CD14-positive monocyte (primary cell): ENCODE measurements at regions not wholly inside any gene's neighbourhood (a gene's known extent, or its start where the extent isn't known, plus 50 kb on each side); places are given as distances from the start of the nearest gene placed in this dataset.

ENCODE experiments used
- DNase-seq, 3 donors: peaks; one replicate each; pipeline ENCODE4 v3.0.0-alpha.2; 2011 to 2022
- H2AFZ ChIP-seq: 2 replicates; pipeline ENCODE4 v1.6.0; 2012; ENCODE audit warnings: mild to moderate bottlenecking, low read depth, low read length, inconsistent platforms; ENCODE audit not compliant: insufficient read depth, poor library complexity, severe bottlenecking
- H3K27ac ChIP-seq, 2 donors: 1 replicate in 1 of 2; 2 replicates in 1 of 2; pipeline ENCODE4 v1.5.1; 2012 to 2013; ENCODE audit warnings: low read length in 2 of 2, control low read depth in 1 of 2, inconsistent platforms in 1 of 2, low read depth in 1 of 2, mild to moderate bottlenecking in 1 of 2
- H3K27me3 ChIP-seq, 2 donors: one replicate each; pipeline versions ENCODE4 v1.6.0 to v1.6.1; 2011 to 2013; ENCODE audit warnings: low read length in 2 of 2; ENCODE audit not compliant: control insufficient read depth in 2 of 2, insufficient read depth in 2 of 2
- H3K36me3 ChIP-seq, 2 donors: replicated peaks in 1 of 2; 1 replicate in 1 of 2; 2 replicates in 1 of 2; pipeline versions ENCODE4 v1.5.1 to v1.6.1; 2012 to 2013; ENCODE audit warnings: low read length in 2 of 2, control low read depth in 1 of 2, inconsistent platforms in 1 of 2, mild to moderate bottlenecking in 1 of 2; ENCODE audit not compliant: insufficient read depth in 2 of 2, control insufficient read depth in 1 of 2
- H3K4me1 ChIP-seq, 2 donors: 1 replicate in 1 of 2; 2 replicates in 1 of 2; pipeline versions ENCODE4 v1.5.1 to v1.6.1; 2012 to 2013; ENCODE audit warnings: low read length in 2 of 2, control low read depth in 1 of 2, inconsistent platforms in 1 of 2, mild to moderate bottlenecking in 1 of 2, moderate library complexity in 1 of 2; ENCODE audit not compliant: insufficient read depth in 2 of 2, control insufficient read depth in 1 of 2
- H3K4me2 ChIP-seq: replicated peaks from 2 replicates; pipeline ENCODE3; 2012; ENCODE audit warnings: low read length, moderate library complexity, mild to moderate bottlenecking; ENCODE audit not compliant: poor library complexity, severe bottlenecking; ENCODE audit errors: extremely low read depth
- H3K4me3 ChIP-seq, 3 experiments: fragments of 200-600 bp in 1 of 3; sonication (generic) in 1 of 3; replicated peaks in 1 of 3; 1 replicate in 2 of 3; 2 replicates in 1 of 3; pipeline ENCODE4 v1.5.1; 2011 to 2013; ENCODE audit warnings: low read length in 3 of 3, mild to moderate bottlenecking in 3 of 3, control low read depth in 2 of 3, low read depth in 2 of 3, inconsistent platforms in 1 of 3, moderate library complexity in 1 of 3
- H3K79me2 ChIP-seq: 2 replicates; pipeline ENCODE4 v1.6.0; 2012; ENCODE audit warnings: mild to moderate bottlenecking, control low read depth, inconsistent platforms, low read length, moderate library complexity; ENCODE audit not compliant: insufficient read depth
- H3K9ac ChIP-seq: 2 replicates; pipeline ENCODE4 v1.6.0; 2017; ENCODE audit warnings: low read length, mild to moderate bottlenecking; ENCODE audit not compliant: insufficient read depth, poor library complexity, severe bottlenecking
- H3K9me3 ChIP-seq, 2 donors: replicated peaks in 1 of 2; 1 replicate in 1 of 2; 2 replicates in 1 of 2; pipeline versions ENCODE4 v1.5.1 to v1.6.1; 2012 to 2013; ENCODE audit warnings: low read length in 2 of 2, control low read depth in 1 of 2; ENCODE audit not compliant: control insufficient read depth in 1 of 2, insufficient read depth in 1 of 2
- H4K20me1 ChIP-seq: 2 replicates; pipeline ENCODE4 v1.6.0; 2012; ENCODE audit warnings: mild to moderate bottlenecking, low read length, control low read depth, moderate library complexity; ENCODE audit not compliant: insufficient read depth
- H3K27ac Mint-ChIP-seq, 7 donors: one replicate each; pipeline ENCODE4 v1.8.0; 2020; ENCODE audit warnings: mild to moderate bottlenecking in 7 of 7, mixed read lengths in 7 of 7, moderate library complexity in 6 of 7, inconsistent platforms in 2 of 7
- H3K27me3 Mint-ChIP-seq, 3 donors: one replicate each; pipeline ENCODE4 v1.8.0; 2021 to 2022; ENCODE audit warnings: low read depth in 3 of 3, mild to moderate bottlenecking in 3 of 3, mixed read lengths in 3 of 3, moderate library complexity in 3 of 3, inconsistent platforms in 1 of 3
- H3K36me3 Mint-ChIP-seq, 2 donors: one replicate each; pipeline ENCODE4 v1.8.0; 2020; ENCODE audit warnings: mixed read lengths in 2 of 2, inconsistent platforms in 1 of 2, mild to moderate bottlenecking in 1 of 2
- H3K4me1 Mint-ChIP-seq: one replicate; pipeline ENCODE4 v1.8.0; 2020; ENCODE audit warnings: mild to moderate bottlenecking, mixed read lengths
- H3K4me3 Mint-ChIP-seq, 2 donors: one replicate each; pipeline ENCODE4 v1.8.0; 2020; ENCODE audit warnings: mild to moderate bottlenecking in 2 of 2, mixed read lengths in 2 of 2, moderate library complexity in 1 of 2
- H3K9me3 Mint-ChIP-seq, 7 donors: one replicate each; pipeline ENCODE4 v1.8.0; 2020 to 2022; ENCODE audit warnings: mixed read lengths in 7 of 7, mild to moderate bottlenecking in 6 of 7, moderate library complexity in 6 of 7, inconsistent platforms in 2 of 7
- WGBS: methylation state at CpG from one replicate; pipeline ENCODE4 v1.1.5; 2013; ENCODE audit warnings: missing lambda C conversion rate; ENCODE audit not compliant: insufficient coverage; 5-methylcytosine and 5-hydroxymethylcytosine counted together
- intact Hi-C, 2 donors: fragments of 100-400 bp; cut with micrococcal nuclease; formaldehyde crosslinking; loops; one replicate each; pipeline versions ENCODE4 v1.15.0 to v1.15.1; 2023
- TF ChIP-seq, protein P1 (sequence below): fragments of 200-600 bp; IDR thresholded peaks from one replicate; pipeline ENCODE4 v1.8.0; 2022; ENCODE audit warnings: antibody characterized with exemption, mild to moderate bottlenecking

GRCh38 chr2:56107502-56108220 lies 76.1 kb upstream of the CCDC85A start:
- Histone ChIP-seq H3K27me3 (no peaks in the 10 kb centered on the region), H3K9me3 (no peaks in the 10 kb centered on the region), H3K9ac (no peak overlapping the region), H3K4me1 (no peaks in the 10 kb centered on the region), H4K20me1 (no peaks in the 10 kb centered on the region), H3K79me2 (no peaks in the 10 kb centered on the region), H3K4me3 (no peak overlapping the region), H3K27ac (no peak overlapping the region), H2AFZ (no peak overlapping the region), H3K36me3 (no peaks in the 10 kb centered on the region), H3K4me2 (no peak overlapping the region)
- TF ChIP-seq, protein P1, sequence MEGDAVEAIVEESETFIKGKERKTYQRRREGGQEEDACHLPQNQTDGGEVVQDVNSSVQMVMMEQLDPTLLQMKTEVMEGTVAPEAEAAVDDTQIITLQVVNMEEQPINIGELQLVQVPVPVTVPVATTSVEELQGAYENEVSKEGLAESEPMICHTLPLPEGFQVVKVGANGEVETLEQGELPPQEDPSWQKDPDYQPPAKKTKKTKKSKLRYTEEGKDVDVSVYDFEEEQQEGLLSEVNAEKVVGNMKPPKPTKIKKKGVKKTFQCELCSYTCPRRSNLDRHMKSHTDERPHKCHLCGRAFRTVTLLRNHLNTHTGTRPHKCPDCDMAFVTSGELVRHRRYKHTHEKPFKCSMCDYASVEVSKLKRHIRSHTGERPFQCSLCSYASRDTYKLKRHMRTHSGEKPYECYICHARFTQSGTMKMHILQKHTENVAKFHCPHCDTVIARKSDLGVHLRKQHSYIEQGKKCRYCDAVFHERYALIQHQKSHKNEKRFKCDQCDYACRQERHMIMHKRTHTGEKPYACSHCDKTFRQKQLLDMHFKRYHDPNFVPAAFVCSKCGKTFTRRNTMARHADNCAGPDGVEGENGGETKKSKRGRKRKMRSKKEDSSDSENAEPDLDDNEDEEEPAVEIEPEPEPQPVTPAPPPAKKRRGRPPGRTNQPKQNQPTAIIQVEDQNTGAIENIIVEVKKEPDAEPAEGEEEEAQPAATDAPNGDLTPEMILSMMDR: no peak
- no peaks in the 10 kb centered on the region for H3K4me1 Mint-ChIP-seq
- H3K27me3 Mint-ChIP-seq: peaks cover 0 to 8% (median 3%) of the 10 kb centered on the region in 3 donors
- intact Hi-C loops: no loop called here
- no peaks in the 10 kb centered on the region for H3K36me3 Mint-ChIP-seq
- H3K4me3 Mint-ChIP-seq: no peak overlapping the region
- no peak for DNase-seq
- no peak overlapping the region for H3K27ac Mint-ChIP-seq
- H3K9me3 Mint-ChIP-seq: peaks cover 0 to 4% (median 2%) of the 10 kb centered on the region in 7 donors
- WGBS: 44% methylated on average over 1 of the region's 3 CpGs

GRCh38 chr2:56108806-56109205 lies 75.0 kb upstream of the CCDC85A start:
- Mint-ChIP-seq H3K27me3 (peaks cover under 1 to 6% (median 3%) of the 10 kb centered on the region in 3 donors), H3K4me3 (no peak overlapping the region), H3K9me3 (peaks cover 0 to 4% (median 1%) of the 10 kb centered on the region in 7 donors), H3K27ac (no peak overlapping the region), H3K4me1 (no peaks in the 10 kb centered on the region), H3K36me3 (no peaks in the 10 kb centered on the region)
- Histone ChIP-seq H3K9me3 (no peaks in the 10 kb centered on the region), H4K20me1 (no peaks in the 10 kb centered on the region), H3K27me3 (no peaks in the 10 kb centered on the region), H3K79me2 (no peaks in the 10 kb centered on the region), H3K4me3 (no peak overlapping the region), H2AFZ (no peak overlapping the region), H3K4me1 (no peaks in the 10 kb centered on the region), H3K9ac (no peak overlapping the region), H3K27ac (no peak overlapping the region), H3K4me2 (no peak overlapping the region), H3K36me3 (no peaks in the 10 kb centered on the region)
- no peak for DNase-seq
- intact Hi-C loops: no loop called here
- no CpG with 5 or more reads among the region's 2 CpGs for WGBS
- TF ChIP-seq, protein P1: no peak
